Panc1 (cell line): ENCODE measurements at regions not wholly inside any gene's neighbourhood (a gene's known extent, or its start where the extent isn't known, plus 50 kb on each side); places are given as distances from the start of the nearest gene placed in this dataset.

Experiments
- ATAC-seq: fragments of 200-7000 bp; cut with Tn5 transposase; 2 replicates; pipeline ENCODE4 v1.9.1; 2020; ENCODE audit warnings: mild to moderate bottlenecking, moderate library complexity
- BruUV-seq: library from RNA; stranded (reverse); fragments of 400-500 nt; replicated peaks from 2 replicates; lab custom pipeline; 2021; lab: Mats Ljungman, UMichigan
- CTCF ChIA-PET: fragments of 300-600 bp; sonication (Branson Sonifier 250); formaldehyde crosslinking; loops from one replicate; lab custom pipeline; 2022; ENCODE audit warnings: antibody characterized with exemption; lab: Charles Lee
- POLR2A ChIA-PET: fragments of 300-600 bp; sonication (Branson Sonifier 250); formaldehyde crosslinking; loops from one replicate; lab custom pipeline; 2022; ENCODE audit warnings: antibody characterized with exemption; lab: Charles Lee
- DNase-seq: peaks from one replicate; pipeline ENCODE4 v3.0.0-alpha.2; 2010; ENCODE audit warnings: low read depth, low spot score
- H3K27ac ChIP-seq: 2 replicates; pipeline ENCODE4 v1.5.1; 2011; ENCODE audit warnings: mild to moderate bottlenecking, low read length, inconsistent platforms
- H3K27me3 ChIP-seq: fragments of 200-500 bp; sonication (Bioruptor generic); 2 replicates; pipeline ENCODE4 v1.6.0; 2014; ENCODE audit warnings: low read length, inconsistent platforms; ENCODE audit not compliant: control insufficient read depth, insufficient read depth
- H3K36me3 ChIP-seq: fragments of 200-500 bp; sonication (Bioruptor generic); 2 replicates; pipeline ENCODE4 v1.5.1; 2014; ENCODE audit warnings: inconsistent platforms, mild to moderate bottlenecking, low read length, moderate library complexity; ENCODE audit not compliant: control insufficient read depth, insufficient read depth
- H3K4me1 ChIP-seq: 2 replicates; pipeline ENCODE4 v1.5.1; 2011; ENCODE audit warnings: inconsistent platforms, mild to moderate bottlenecking, low read length, moderate library complexity; ENCODE audit not compliant: control insufficient read depth, insufficient read depth
- H3K4me3 ChIP-seq, 2 experiments: 2 replicates each; pipeline ENCODE4 v1.5.1; 2011 to 2012; ENCODE audit warnings: low read depth in 2 of 2, low read length in 2 of 2, mild to moderate bottlenecking in 2 of 2, inconsistent platforms in 1 of 2, moderate library complexity in 1 of 2
- H3K9me3 ChIP-seq: fragments of 200-500 bp; sonication (Bioruptor generic); 2 replicates; pipeline ENCODE4 v1.5.1; 2014; ENCODE audit warnings: low read depth, mild to moderate bottlenecking, inconsistent platforms, low read length, moderate library complexity; ENCODE audit not compliant: control insufficient read depth, insufficient read depth
- CTCF ChIP-seq: fragments of 450-650 bp; IDR thresholded peaks from 2 replicates; pipeline ENCODE4 v1.5.1; 2017; ENCODE audit warnings: mild to moderate bottlenecking
- POLR2AphosphoS5 ChIP-seq: IDR thresholded peaks from 2 replicates; pipeline ENCODE4 v1.6.1; 2012; ENCODE audit warnings: mild to moderate bottlenecking, low read depth, low read length, moderate library complexity
- REST ChIP-seq, 2 experiments: IDR thresholded peaks; 2 replicates each; pipeline ENCODE4 v1.6.1; 2011 to 2012; ENCODE audit warnings: low read depth in 2 of 2, control low read depth in 1 of 2, low read length in 1 of 2, mild to moderate bottlenecking in 1 of 2, moderate library complexity in 1 of 2; ENCODE audit not compliant: insufficient read depth in 1 of 2
- SIN3A ChIP-seq: IDR thresholded peaks from 2 replicates; pipeline ENCODE4 v1.6.1; 2012; ENCODE audit warnings: low read depth, mild to moderate bottlenecking, low read length, moderate library complexity, borderline replicate concordance; ENCODE audit not compliant: insufficient read depth
- TCF7L2 ChIP-seq: IDR thresholded peaks from 2 replicates; pipeline ENCODE4 v1.6.1; 2011; ENCODE audit warnings: mild to moderate bottlenecking, low read depth, low read length, inconsistent platforms
- in situ Hi-C: cut with HindIII; loops from 2 replicates; pipeline ENCODE4 v1.10.0; 2016; ENCODE audit warnings: low sequenced_read_pairs, low pct_unique_long_range_greater_than_20kb
- intact Hi-C: fragments of 100-400 bp; cut with micrococcal nuclease; formaldehyde crosslinking; loops from one replicate; pipeline ENCODE4 v1.10.0; 2022; ENCODE audit not compliant: unreplicated experiment

DNA sequence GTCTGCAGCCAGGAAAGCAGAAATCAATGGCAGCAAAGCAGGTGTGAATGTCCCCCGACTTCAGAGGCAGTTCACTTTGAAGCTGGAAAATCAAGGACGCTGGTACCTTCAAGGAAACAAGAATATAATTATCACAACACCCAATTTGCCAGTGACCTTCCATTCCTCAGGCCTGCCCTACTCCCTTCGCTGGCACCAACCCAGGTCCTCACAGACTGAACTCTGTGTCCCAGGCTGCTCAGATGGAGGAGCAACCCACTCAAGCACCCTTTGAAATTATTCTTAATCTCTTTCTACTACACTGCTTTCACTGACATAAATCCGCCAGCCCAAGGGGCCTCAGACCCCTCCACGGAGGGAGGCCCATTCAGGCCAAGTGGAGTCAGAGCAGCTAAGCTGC is 64.7 kb upstream of the WT1 start:
- H3K4me3 ChIP-seq: no peak overlapping the region
- H3K9me3 ChIP-seq: no peaks in the 10 kb centered on the region
- no peaks in the 10 kb centered on the region for H3K36me3 ChIP-seq
- DNase-seq (no peak), ATAC-seq (no peak)
- H3K4me1 ChIP-seq: no peaks in the 10 kb centered on the region
- TF ChIP-seq TCF7L2 (no peak), SIN3A (no peak), CTCF (no peak), REST (IDR thresholded peaks at IDR 0.05; ENCODE audit: insufficient read depth in 1 of 2, low read depth in 2 of 2, low read length in 1 of 2) (no peak), POLR2AphosphoS5 (no peak)
- in situ Hi-C loops (no loop called here), intact Hi-C loops (no loop called here)
- H3K27me3 ChIP-seq: no peaks in the 10 kb centered on the region
- POLR2A ChIA-PET: no interaction called here
- CTCF ChIA-PET: no interaction called here
- BruUV-seq: no TSS peak
- H3K27ac ChIP-seq: no peak overlapping the region

DNA sequence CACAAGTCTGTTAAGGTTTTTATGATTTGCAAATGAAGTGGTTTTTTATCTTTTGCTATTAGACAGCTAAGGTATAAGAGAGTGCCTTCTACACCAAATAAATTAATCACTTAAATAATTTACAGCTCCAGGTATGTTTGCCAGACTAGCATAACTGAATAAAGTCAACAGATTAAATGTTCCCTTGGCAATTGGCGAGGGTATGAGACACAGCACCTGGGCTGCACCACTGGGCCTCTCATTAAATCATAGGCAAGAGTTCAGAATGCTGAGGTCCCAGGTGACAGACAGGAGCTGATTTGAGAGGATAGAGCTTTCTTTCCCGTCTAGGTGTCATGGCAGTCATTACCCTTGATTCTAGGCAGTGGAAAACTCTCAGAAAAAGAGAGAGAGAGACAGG is 62.6 kb upstream of the WT1 start:
- Histone ChIP-seq H3K4me1 (no peaks in the 10 kb centered on the region), H3K36me3 (no peaks in the 10 kb centered on the region), H3K9me3 (no peaks in the 10 kb centered on the region), H3K27me3 (no peaks in the 10 kb centered on the region), H3K27ac (no peak overlapping the region), H3K4me3 (no peak overlapping the region)
- DNase-seq (no peak), ATAC-seq (no peak)
- no TSS peak for BruUV-seq
- intact Hi-C loops: no loop called here
- in situ Hi-C loops: no loop called here
- POLR2A ChIA-PET: interaction anchor here (0.6 kb wide), 1 partner anchor 308 kb away, joined by 3 read pairs; no protein-coding TSS in a partner anchor
- no peak for TF ChIP-seq TCF7L2
- no peak for TF ChIP-seq POLR2AphosphoS5
- no peak for TF ChIP-seq REST (IDR thresholded peaks at IDR 0.05; ENCODE audit: insufficient read depth in 1 of 2, low read depth in 2 of 2, low read length in 1 of 2)
- CTCF ChIA-PET: no interaction called here
